Left ventricle myocardium superior (tissue), 1 donor: ENCODE measurements at regions not wholly inside any gene's neighbourhood (a gene's known extent, or its start where the extent isn't known, plus 50 kb on each side); places are given as distances from the start of the nearest gene placed in this dataset.

Experiments
- ATAC-seq: fragments of 200-7000 bp; cut with Tn5 transposase; one replicate; pipeline ENCODE4 v1.9.1; 2020; ENCODE audit warnings: mild to moderate bottlenecking, moderate library complexity
- DNase-seq: peaks from one replicate; pipeline ENCODE4 v3.0.0-alpha.2; 2020
- intact Hi-C: fragments of 100-400 bp; cut with micrococcal nuclease; formaldehyde crosslinking; loops from one replicate; pipeline ENCODE4 v1.11.0; 2022
- donor health status: DM: no; HTN: yes; CAD: no; lungs with severe emphysema.

DNA sequence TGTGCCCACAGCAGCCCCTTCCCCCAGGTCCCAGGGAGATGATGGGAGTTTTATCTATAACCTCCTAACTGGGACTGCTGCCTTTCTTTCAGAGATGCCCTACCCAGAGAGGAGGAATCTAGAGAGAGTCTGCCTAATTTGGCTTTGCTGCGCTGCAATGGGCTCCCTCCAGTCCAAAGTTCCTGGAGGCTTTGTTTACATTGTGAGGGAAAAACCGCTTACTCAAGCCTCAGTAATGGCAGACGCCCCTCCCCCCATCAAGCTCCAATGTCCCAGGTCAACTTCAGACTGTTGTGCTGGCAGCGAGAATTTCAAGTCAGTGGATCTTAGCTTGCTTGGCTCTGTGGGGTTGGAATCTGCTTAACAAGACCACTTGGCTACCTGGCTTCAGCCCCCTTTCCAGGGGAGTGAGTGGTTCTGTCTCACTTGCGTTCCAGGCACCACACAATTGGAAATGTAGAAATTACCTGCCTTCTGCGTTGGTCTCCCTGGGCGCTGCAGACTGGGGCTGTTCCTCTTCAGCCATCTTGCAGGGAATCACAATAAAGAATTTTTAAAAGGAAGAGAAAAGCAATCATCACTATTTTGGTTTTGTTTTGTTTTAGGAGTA is 262.5 kb downstream of the FOXG1 start:
- no peak for DNase-seq
- intact Hi-C loops = no loop called here
- ATAC-seq = no peak

DNA sequence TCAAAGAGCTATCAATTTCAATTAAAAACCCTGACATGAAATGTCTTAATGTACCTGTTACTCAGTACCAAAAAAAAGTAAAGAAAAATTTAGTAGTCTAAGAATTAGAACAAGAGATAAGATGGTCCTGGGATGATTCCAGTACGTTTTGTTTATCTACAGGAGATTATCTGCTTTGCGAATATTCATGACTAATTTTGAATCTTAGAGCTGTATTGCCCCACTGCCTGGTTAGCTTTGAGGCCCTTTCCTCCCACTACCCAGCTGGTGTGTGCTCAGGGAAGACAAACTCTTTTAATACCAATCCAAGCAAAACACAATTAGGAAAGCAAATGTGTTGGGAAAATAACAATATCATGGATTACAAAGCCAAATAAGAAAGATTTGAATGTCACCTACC is 263.5 kb downstream of the FOXG1 start:
- ATAC-seq = no peak
- intact Hi-C loops = no loop called here
- DNase-seq = no peak

- intact Hi-C loops = no loop called here
- no peak for DNase-seq
- ATAC-seq = no peak
Observed at GRCh38 chr14:29030970-29031369, 264.4 kb downstream of the FOXG1 start.

DNA sequence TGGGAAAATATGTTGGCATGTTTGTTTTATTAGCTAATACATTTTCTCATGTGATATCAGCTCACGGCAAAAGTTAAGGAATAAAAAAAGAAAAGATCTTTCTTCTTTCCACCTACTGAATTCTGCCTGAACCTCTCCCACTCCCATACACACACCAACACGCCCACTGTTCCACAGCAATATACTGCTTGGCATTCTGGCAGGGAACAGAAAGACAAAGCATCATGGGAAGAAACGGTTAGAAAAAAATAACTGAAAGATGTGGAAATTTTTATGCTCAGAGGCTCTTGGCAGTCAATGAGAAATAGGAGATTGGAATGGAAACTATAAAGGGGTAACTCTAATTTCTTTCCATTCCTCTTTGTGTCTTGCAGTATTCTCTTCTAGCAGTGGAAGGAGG is 268.5 kb downstream of the FOXG1 start:
- intact Hi-C loops = no loop called here
- DNase-seq = no peak

GRCh38 chr14:29037411-29037810 is 270.8 kb downstream of the FOXG1 start:
- ATAC-seq (no peak), DNase-seq (no peak)
- intact Hi-C loops = no loop called here

More for the DNA sequence above, 268.5 kb downstream of the FOXG1 start:
- no peak for ATAC-seq

DNA sequence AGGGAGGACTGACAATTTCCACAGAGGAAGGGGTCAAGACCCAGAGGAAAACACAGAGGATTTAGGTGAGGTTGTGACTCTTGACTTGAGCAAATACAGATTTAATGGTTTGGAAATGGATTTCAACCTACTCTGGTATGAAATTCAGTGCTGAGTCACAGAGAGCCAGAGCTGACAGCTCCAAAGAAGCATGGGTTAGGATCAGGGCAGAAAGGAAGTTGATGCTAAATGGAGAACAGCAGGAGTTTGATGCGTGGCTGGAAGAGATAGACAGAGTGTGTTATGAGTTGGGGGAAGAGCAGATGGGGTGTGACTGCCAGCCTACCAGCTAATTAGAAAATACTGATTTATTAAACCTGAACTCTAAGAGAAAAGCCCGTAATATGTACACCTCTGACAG is 272.6 kb downstream of the FOXG1 start:
- intact Hi-C loops = no loop called here
- no peak for DNase-seq
- ATAC-seq = no peak

DNA sequence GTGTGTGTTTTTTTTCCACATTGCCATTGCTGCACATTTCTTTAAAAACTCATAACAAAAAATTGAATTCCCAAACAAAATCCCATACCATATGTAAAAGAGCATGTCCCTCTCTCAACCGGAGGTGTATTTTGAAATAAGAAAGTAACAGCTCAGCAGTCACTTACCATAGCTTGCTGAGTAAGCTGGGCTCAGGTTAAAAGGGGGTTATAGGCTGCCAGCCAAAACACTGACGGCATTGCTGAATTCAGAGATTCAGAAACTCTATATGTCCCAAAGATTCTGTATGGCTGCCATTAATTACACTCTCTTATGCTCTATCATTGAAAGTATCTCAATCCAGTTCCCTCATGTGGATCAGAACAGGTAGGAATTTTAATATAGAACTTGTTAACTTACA is 276.0 kb downstream of the FOXG1 start:
- DNase-seq (no peak), ATAC-seq (no peak)
- intact Hi-C loops = no loop called here

DNA sequence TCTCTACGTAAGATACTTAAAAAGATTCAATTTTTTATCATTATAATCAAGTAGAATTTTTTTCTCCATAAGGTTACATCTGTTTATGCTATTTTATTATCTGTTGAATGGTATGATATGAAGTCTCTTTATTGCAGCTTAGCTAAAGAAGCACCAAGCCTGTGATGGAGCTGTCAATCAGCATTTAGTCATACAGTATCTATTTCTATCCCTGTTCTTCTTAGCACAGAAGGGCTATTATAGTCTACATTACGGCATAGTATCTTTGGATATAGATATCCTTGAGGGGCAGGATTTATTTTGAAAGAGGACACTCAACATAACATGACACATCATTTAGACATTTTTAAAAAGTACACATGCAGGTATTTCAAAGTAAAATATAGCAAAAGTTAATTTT is 277.1 kb downstream of the FOXG1 start:
- intact Hi-C loops = no loop called here
- ATAC-seq (no peak), DNase-seq (no peak)

GRCh38 chr14:29045237-29045636 is 278.6 kb downstream of the FOXG1 start:
- DNase-seq = no peak
- no peak for ATAC-seq
- intact Hi-C loops = no loop called here

DNA sequence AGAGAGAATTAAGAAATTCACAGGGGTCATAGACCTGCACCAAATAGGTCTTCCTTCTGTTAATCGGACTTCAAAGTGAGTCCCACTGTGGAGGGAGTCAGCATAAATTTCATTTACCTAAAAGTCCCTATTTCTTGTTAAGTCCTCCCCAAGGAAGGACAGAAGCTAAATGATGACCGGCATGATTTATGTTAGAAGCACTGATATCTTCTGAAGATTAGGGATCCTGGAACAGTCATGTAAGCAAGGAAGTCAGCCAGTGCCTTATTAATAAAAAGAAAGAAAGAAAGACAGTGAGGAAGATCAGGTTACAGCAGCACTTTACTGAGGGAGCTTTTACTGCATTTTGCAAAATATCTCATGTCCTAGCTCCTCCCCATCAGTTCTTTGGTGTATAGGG is 287.5 kb downstream of the FOXG1 start:
- DNase-seq (no peak), ATAC-seq (no peak)
- intact Hi-C loops = no loop called here

DNA sequence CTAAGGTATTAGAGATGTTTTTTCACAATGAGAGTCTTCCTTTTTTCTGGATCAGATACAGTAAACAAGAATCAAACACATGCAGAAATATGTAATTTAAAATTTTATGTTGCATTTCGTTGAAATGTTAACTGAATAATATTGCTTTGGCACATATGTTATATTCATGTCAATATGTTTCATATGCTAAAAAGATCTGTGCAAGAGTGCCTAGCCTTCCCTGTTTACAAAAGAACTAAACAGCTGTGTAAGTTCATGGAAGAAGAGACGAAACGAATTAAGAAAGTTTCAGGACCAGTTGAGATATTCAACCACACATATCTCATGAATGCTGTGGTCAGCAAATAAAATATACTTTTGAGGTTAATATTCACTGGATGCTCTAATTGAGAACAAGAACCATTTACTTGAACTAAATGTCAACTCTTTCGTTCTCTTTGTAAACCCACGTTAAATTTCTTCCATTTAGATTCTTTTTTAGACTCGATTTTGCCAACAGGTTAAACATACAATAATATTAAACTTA is 289.5 kb downstream of the FOXG1 start:
- ATAC-seq = no peak
- DNase-seq = no peak
- intact Hi-C loops = no loop called here

DNA sequence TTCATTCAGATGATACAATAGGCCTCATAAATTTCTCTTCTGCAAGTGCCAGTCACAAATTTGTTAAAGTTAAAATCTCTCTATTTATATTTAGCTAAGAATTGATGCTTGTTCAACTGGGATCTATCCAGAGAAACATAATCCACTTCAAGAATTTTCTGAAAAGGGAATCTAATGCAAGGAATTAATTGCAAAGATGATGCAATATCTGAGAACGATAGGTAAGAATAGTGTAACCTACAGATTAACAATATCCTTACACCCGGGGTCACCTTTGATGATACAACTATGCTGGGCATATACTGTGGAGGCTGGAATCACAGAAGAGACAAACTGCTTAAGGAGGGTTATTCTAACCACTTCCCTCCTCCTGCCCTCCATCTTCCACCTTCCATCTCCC is 295.1 kb downstream of the FOXG1 start:
- intact Hi-C loops = no loop called here
- DNase-seq = no peak
- no peak for ATAC-seq

GRCh38 chr14:29062466-29062865 is 295.9 kb downstream of the FOXG1 start:
- DNase-seq (no peak), ATAC-seq (no peak)
- intact Hi-C loops = no loop called here

DNA sequence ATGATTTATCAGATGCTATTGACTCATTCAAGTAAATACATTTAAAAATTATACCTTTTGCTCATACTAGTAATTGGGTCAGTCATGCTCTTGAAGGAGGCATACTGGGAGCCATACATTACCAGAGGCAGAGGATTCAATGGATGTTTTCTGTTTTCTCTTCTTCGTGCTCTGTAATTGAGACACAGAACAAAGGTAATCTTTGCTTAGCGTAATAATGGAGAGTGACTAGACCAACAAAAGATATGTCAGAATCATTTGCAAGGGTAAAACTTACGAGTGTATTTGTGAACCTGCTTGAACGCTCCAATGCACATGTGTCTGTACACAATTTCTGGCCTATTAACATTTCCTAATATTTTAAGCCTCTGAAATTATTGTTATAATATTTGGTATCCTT is 296.4 kb downstream of the FOXG1 start:
- ATAC-seq (no peak), DNase-seq (no peak)
- intact Hi-C loops = no loop called here

DNA sequence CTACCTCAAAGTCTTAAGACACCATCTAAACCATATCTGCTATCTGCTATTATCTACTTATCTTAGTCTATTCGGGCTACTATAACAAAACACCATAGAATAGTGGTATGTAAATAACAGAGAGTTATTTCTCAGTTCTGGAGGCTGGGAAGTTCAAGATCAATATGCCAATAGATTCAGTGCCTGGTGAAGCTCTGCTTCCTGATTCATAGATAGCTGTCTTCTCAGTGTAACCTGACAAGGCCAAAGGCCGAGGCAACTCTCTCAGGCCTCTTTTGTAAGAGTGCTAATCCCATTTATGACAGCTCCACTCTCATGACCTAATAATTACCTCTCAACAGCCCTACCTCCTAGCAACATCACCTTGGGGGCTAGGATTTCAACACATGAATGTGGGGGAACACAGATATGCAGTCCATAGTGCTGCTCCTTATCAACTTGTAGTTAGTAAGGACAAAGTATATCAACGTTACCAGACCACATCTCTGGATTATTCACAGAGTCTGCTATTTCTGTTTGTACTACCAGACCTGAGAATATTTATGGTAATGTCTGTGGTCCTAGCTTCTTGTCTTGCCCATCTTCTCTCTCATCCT is 297.8 kb downstream of the FOXG1 start:
- intact Hi-C loops = no loop called here
- DNase-seq = no peak
- ATAC-seq = no peak

- DNase-seq (no peak), ATAC-seq (no peak)
- intact Hi-C loops = no loop called here
Observed at GRCh38 chr14:29069228-29069627, 302.6 kb downstream of the FOXG1 start.

- intact Hi-C loops = no loop called here
- DNase-seq (no peak), ATAC-seq (no peak)
Observed at GRCh38 chr14:29075761-29076160, 309.2 kb downstream of the FOXG1 start.

DNA sequence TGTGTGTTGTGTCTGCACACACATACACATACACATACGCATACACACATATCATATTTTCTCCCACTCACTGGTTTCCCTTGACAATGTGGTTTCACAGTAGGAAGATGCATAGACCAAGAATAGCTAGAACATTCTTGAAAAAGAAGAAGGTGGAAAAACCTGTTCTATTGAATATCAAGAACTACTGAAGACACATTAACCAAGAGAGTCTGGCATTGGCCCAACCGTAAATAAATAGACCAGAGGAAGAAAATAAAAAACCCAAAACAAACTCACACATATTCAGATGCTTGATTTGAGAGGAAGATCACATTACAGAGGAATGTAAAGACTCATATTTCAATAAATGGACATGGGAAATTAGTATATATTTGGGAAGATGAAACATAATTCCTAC is 311.3 kb downstream of the FOXG1 start:
- intact Hi-C loops = no loop called here
- ATAC-seq = no peak
- DNase-seq = no peak

DNA sequence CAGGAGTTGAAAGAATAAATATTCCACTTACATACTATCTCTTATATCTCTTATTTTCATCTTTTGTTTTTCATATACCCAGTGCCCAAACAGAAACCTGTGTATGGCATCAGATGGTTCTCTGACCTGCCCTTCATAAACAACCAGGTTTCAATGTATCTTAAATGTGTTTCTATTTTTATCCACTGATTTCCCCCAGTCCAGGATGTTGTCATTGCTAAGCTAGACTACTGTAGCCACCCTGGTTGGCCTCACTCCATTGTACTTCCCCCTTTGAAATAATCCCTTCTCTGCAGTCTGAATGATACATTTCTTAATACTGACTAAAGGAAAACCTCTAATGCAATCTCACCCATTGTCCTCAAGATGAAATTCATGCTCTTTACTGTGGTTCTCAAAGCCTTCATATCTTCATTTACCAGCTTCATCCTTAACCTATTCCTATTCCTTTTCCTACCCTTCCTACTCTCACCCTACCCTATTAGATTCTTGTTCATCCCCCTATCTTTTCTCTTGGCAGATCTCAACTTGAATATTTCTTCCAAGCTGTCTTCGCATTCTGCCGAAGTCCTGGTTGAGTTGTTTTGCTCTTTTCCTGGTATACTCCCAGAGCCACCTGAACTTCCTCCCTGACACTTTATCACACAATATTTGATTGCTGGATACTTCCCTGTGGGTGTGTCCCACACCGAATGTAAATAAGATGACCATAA is 312.4 kb downstream of the FOXG1 start:
- DNase-seq (no peak), ATAC-seq (no peak)
- intact Hi-C loops = no loop called here

DNA sequence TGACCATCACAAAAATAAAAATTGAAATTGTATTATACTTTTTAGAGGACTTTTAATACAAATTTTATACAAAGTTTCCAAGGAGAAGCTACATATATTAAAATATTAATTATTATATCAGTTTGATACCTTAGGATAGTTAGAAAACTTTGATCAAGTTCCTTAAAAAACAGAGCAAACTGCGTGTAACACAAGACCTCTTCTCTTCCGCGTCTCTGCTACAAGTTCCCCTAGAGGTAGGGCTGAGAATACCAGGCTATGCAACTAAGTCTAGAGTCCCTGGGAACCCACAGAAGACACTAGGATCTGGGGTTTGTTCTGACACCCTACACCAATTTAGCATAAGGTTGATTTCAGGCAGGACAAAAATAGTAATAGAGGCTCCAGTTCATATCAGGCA is 319.0 kb downstream of the FOXG1 start:
- no peak for ATAC-seq
- no peak for DNase-seq
- intact Hi-C loops = no loop called here

DNA sequence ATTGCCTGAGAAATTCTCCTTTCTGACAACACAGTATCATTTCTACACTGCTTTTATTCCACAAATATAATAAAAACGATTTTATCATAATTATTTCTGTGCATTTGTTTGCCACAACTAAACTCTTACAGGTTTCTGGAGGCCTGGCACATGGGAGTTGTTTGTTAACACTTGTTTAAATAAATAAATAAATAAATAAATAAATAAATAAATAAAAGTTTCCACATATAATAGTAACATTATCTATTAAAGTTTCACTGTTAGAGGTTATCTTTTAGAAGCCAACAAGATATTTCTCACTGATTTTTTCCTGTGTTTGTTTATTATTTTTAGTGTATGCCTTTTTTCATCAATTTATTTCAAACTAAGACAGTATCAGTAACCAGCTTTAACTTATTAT is 323.3 kb downstream of the FOXG1 start:
- ATAC-seq = no peak
- intact Hi-C loops = no loop called here
- no peak for DNase-seq
